GM12878 (cell line): ENCODE measurements at regions not wholly inside any gene's neighbourhood (a gene's known extent, or its start where the extent isn't known, plus 50 kb on each side); places are given as distances from the start of the nearest gene placed in this dataset.

Experiments used
- ATAC-seq: fragments of 200-7000 bp; cut with Tn5 transposase; 3 replicates; pipeline ENCODE4 v1.9.1; 2020; ENCODE audit warnings: mild to moderate bottlenecking, moderate library complexity
- BruUV-seq: library from RNA; stranded (reverse); fragments of 400-500 nt; replicated peaks from 2 replicates; lab custom pipeline; 2021; lab: Mats Ljungman, UMichigan
- CTCF ChIA-PET: fragments of 300-600 bp; sonication (Branson Sonifier 250); formaldehyde crosslinking; extraction: SDS; loops from one replicate; lab custom pipeline; 2021; ENCODE audit warnings: inconsistent platforms; lab: Yijun Ruan, JAX
- POLR2A ChIA-PET: fragments of 350-600 bp; formaldehyde crosslinking; extraction: SDS; loops from one replicate; lab custom pipeline; 2021; ENCODE audit warnings: inconsistent platforms; lab: Charles Lee
- RAD21 ChIA-PET: fragments of 300-600 bp; sonication (Branson Sonifier 250); formaldehyde crosslinking; loops from one replicate; lab custom pipeline; 2023; ENCODE audit warnings: antibody characterized with exemption; ENCODE audit not compliant: unreplicated experiment; lab: Charles Lee
- SMC1A ChIA-PET: fragments of 300-600 bp; sonication (Branson Sonifier 250); formaldehyde crosslinking; loops from one replicate; lab custom pipeline; 2023; ENCODE audit not compliant: unreplicated experiment, uncharacterized antibody; lab: Charles Lee
- DNase-seq: peaks from one replicate; pipeline ENCODE4 v3.0.0-alpha.2; 2011; ENCODE audit warnings: low read depth, low spot score
- FAIRE-seq: peaks from 3 replicates; lab custom pipeline; 2011; peaks lifted over from hg19 to GRCh38; lab: Jason Lieb, UNC
- H2AFZ ChIP-seq: 2 replicates; pipeline ENCODE4 v1.6.0; 2011; ENCODE audit warnings: low read depth, low read length, control low read depth; ENCODE audit not compliant: control insufficient read depth
- H3K27ac ChIP-seq: 2 replicates; pipeline ENCODE4 v1.5.1; 2011; ENCODE audit warnings: control low read depth; ENCODE audit not compliant: control insufficient read depth, insufficient read depth
- H3K27me3 ChIP-seq, 2 experiments: replicated peaks in 1 of 2; 2 replicates each; pipeline versions ENCODE4 v1.6.0 to v1.6.1; 2011; ENCODE audit warnings: low read length in 1 of 2; ENCODE audit not compliant: control insufficient read depth in 2 of 2, insufficient read depth in 2 of 2
- H3K36me3 ChIP-seq, 2 experiments: 2 replicates each; pipeline ENCODE4 v1.5.1; 2011; ENCODE audit warnings: low read length in 1 of 2; ENCODE audit not compliant: control insufficient read depth in 2 of 2, insufficient read depth in 2 of 2
- H3K4me1 ChIP-seq: 2 replicates; pipeline ENCODE4 v1.6.1; 2011; ENCODE audit warnings: mild to moderate bottlenecking, low read length, moderate library complexity, mixed read lengths; ENCODE audit not compliant: control insufficient read depth, insufficient read depth
- H3K4me2 ChIP-seq: 2 replicates; pipeline ENCODE4 v1.6.0; 2011; ENCODE audit warnings: control low read depth; ENCODE audit not compliant: control insufficient read depth, insufficient read depth
- H3K4me3 ChIP-seq: fragments of 200-600 bp; sonication (generic); 2 replicates; pipeline ENCODE4 v1.5.1; 2016
- H3K79me2 ChIP-seq: 2 replicates; pipeline ENCODE4 v1.6.0; 2011; ENCODE audit warnings: low read length; ENCODE audit not compliant: control insufficient read depth, insufficient read depth
- H3K9ac ChIP-seq: 2 replicates; pipeline ENCODE4 v1.8.0; 2011; ENCODE audit warnings: low read length, control low read depth, mixed read lengths; ENCODE audit not compliant: control insufficient read depth, insufficient read depth
- H3K9me3 ChIP-seq: replicated peaks from 3 replicates; pipeline ENCODE4 v1.5.1; 2011; ENCODE audit warnings: mild to moderate bottlenecking, low read length; ENCODE audit not compliant: control insufficient read depth, insufficient read depth
- H4K20me1 ChIP-seq: 2 replicates; pipeline ENCODE4 v1.6.0; 2011; ENCODE audit not compliant: control insufficient read depth, insufficient read depth
- BACH1 ChIP-seq: fragments of 450-650 bp; IDR thresholded peaks from 2 replicates; pipeline ENCODE4 v1.6.1; 2017; ENCODE audit warnings: mild to moderate bottlenecking, borderline replicate concordance
- KDM1A ChIP-seq: fragments of 200-600 bp; sonication (generic); IDR thresholded peaks from 2 replicates; pipeline ENCODE4 v1.6.1; 2016; ENCODE audit warnings: borderline replicate concordance
- MEF2B ChIP-seq: fragments of 450-650 bp; IDR thresholded peaks from 2 replicates; pipeline ENCODE4 v1.6.1; 2018; ENCODE audit warnings: mild to moderate bottlenecking, moderate library complexity; ENCODE audit not compliant: partially characterized antibody, poor library complexity, severe bottlenecking
- MTA2 ChIP-seq: fragments of 450-650 bp; IDR thresholded peaks from 2 replicates; pipeline ENCODE4 v1.6.1; 2016; ENCODE audit warnings: low read depth, mild to moderate bottlenecking, moderate library complexity
- MYB ChIP-seq: fragments of 150-350 bp; IDR thresholded peaks from 2 replicates; pipeline ENCODE4 v1.6.1; 2014; ENCODE audit warnings: mild to moderate bottlenecking, low read depth, low read length, borderline replicate concordance
- NR2C2 ChIP-seq: IDR thresholded peaks from 2 replicates; pipeline ENCODE4 v1.6.1; 2011; ENCODE audit warnings: borderline replicate concordance, low read depth; ENCODE audit not compliant: control insufficient read depth, insufficient read length
- RUNX3 ChIP-seq: IDR thresholded peaks from 2 replicates; pipeline ENCODE4 v1.6.1; 2012; ENCODE audit warnings: low read length, inconsistent platforms
- SREBF1 ChIP-seq: IDR thresholded peaks from 2 replicates; pipeline ENCODE4 v1.6.1; 2012; ENCODE audit warnings: mild to moderate bottlenecking, low read length
- SUPT20H ChIP-seq: IDR thresholded peaks from 2 replicates; pipeline ENCODE4 v1.6.1; 2011; ENCODE audit warnings: low read depth, mild to moderate bottlenecking, low read length, moderate library complexity, borderline replicate concordance; ENCODE audit not compliant: control insufficient read depth
- TAF1 ChIP-seq: IDR thresholded peaks from 2 replicates; pipeline ENCODE4 v1.6.1; 2011; ENCODE audit warnings: mild to moderate bottlenecking, low read depth, low read length, borderline replicate concordance
- YBX1 ChIP-seq: fragments of 450-650 bp; IDR thresholded peaks from 2 replicates; pipeline ENCODE4 v1.6.1; 2016; ENCODE audit warnings: antibody characterized with exemption
- ZSCAN29 ChIP-seq: fragments of 450-650 bp; IDR thresholded peaks from 2 replicates; pipeline ENCODE4 v1.6.1; 2017; ENCODE audit warnings: mild to moderate bottlenecking, moderate library complexity
- WGBS: methylation state at CpG from one replicate; pipeline ENCODE4 v1.1.6; 2016; ENCODE audit warnings: low lambda C conversion rate; ENCODE audit not compliant: insufficient replicate concordance, insufficient coverage; ENCODE audit errors: missing lambda C conversion rate; 5-methylcytosine and 5-hydroxymethylcytosine counted together
- in situ Hi-C: fragments of 300-500 bp; cut with MboI; formaldehyde crosslinking; loops from 9 replicates; pipeline ENCODE4 v1.14.3; 2018; ENCODE audit warnings: mixed read lengths
- intact Hi-C: fragments of 100-400 bp; cut with micrococcal nuclease; formaldehyde crosslinking; loops from one replicate; pipeline ENCODE4 v1.14.2; 2022; ENCODE audit not compliant: unreplicated experiment
- TF ChIP-seq, protein P1 (sequence below): IDR thresholded peaks from 2 replicates; pipeline ENCODE4 v1.6.1; 2011; ENCODE audit warnings: borderline replicate concordance, low read depth, mild to moderate bottlenecking, moderate library complexity, low read length; ENCODE audit not compliant: insufficient read depth, poor library complexity, severe bottlenecking

DNA sequence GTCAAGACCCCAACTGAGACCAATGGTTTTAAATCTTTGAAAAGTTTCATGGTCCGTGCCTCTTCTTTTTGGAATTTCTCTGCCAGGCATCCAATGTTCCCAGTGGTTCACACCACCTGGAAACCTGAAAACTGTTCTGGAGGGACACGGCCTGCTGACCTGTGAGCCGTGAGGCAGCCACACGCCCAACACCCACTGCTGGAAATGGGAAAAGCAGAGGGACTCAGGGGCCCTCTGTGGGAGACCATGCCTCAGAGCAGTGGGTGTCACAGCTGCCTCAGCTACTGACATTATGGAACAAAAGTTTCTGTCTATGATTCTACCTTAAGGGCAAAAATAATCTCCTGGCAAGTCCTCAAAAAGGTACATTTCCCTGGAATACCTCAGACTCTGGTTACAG, 70.4 kb upstream of the VIPR2 start:
- POLR2A ChIA-PET, result no interaction called here
- TF ChIP-seq MEF2B (no peak), TAF1 (no peak), BACH1 (no peak), RUNX3 (no peak), MYB (no peak), SUPT20H (no peak), NR2C2 (no peak), KDM1A (no peak), SREBF1 (no peak), ZSCAN29 (no peak), YBX1 (no peak), MTA2 (no peak)
- TF ChIP-seq, protein P1, sequence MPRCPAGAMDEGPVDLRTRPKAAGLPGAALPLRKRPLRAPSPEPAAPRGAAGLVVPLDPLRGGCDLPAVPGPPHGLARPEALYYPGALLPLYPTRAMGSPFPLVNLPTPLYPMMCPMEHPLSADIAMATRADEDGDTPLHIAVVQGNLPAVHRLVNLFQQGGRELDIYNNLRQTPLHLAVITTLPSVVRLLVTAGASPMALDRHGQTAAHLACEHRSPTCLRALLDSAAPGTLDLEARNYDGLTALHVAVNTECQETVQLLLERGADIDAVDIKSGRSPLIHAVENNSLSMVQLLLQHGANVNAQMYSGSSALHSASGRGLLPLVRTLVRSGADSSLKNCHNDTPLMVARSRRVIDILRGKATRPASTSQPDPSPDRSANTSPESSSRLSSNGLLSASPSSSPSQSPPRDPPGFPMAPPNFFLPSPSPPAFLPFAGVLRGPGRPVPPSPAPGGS, result no peak
- TF ChIP-seq, all 136 proteins: peak for 0
- no peaks in the 10 kb centered on the region for H4K20me1 ChIP-seq
- intact Hi-C loops, result no loop called here
- no peak overlapping the region for H2AFZ ChIP-seq
- DNase-seq (no peak), ATAC-seq (no peak), FAIRE-seq (no peak)
- H3K4me1 ChIP-seq, result no peaks in the 10 kb centered on the region
- H3K27ac ChIP-seq, result no peak overlapping the region
- H3K79me2 ChIP-seq, result no peaks in the 10 kb centered on the region
- SMC1A ChIA-PET, result no interaction called here
- no peak overlapping the region for H3K4me2 ChIP-seq
- WGBS, result 4% methylated on average over 4 of the region's 4 CpGs
- no peaks in the 10 kb centered on the region for H3K9me3 ChIP-seq
- H3K4me3 ChIP-seq, result no peak overlapping the region
- in situ Hi-C loops, result no loop called here
- CTCF ChIA-PET, result no interaction called here
- RAD21 ChIA-PET, result no interaction called here
- H3K27me3 ChIP-seq, result no peaks in the 10 kb centered on the region
- no peak overlapping the region for H3K9ac ChIP-seq
- BruUV-seq, result no TSS peak
- H3K36me3 ChIP-seq, result no peaks in the 10 kb centered on the region
